AG10803 (cell line): ENCODE measurements at regions not wholly inside any gene's neighbourhood (a gene's known extent, or its start where the extent isn't known, plus 50 kb on each side); places are given as distances from the start of the nearest gene placed in this dataset.

ENCODE experiments used
- DNase-seq: peaks from one replicate; pipeline ENCODE4 v3.0.0; 2010; ENCODE audit warnings: low read depth
- H3K4me3 ChIP-seq: 2 replicates; pipeline ENCODE4 v1.5.1; 2011; ENCODE audit warnings: mild to moderate bottlenecking, low read length, control low read depth
- TF ChIP-seq, protein P1 (sequence below): conservative IDR thresholded peaks from 2 replicates; pipeline ENCODE4 v1.5.1; 2011; ENCODE audit warnings: mild to moderate bottlenecking, low read length, control low read depth, inconsistent platforms

DNA sequence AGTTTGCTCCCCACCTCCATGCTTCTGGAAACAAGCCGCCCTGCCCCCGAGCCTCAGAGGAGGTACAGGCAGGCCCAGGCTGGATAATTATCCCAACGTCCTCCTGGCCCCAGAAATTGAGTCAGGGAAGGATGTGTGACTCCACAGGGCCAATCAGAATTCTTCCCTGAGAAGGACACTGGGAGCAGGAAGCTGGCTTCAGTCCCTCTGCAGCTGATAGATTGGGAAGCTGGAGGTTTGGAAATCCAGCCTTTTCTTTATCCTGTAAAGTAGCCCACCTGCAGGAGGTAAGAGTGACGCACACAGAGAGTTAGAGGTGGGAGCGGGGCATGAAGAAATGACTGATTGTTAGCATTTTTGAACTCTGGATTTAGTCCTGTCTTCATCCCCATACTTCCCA, 97.5 kb upstream of the CD82 start:
- no peak for DNase-seq

DNA sequence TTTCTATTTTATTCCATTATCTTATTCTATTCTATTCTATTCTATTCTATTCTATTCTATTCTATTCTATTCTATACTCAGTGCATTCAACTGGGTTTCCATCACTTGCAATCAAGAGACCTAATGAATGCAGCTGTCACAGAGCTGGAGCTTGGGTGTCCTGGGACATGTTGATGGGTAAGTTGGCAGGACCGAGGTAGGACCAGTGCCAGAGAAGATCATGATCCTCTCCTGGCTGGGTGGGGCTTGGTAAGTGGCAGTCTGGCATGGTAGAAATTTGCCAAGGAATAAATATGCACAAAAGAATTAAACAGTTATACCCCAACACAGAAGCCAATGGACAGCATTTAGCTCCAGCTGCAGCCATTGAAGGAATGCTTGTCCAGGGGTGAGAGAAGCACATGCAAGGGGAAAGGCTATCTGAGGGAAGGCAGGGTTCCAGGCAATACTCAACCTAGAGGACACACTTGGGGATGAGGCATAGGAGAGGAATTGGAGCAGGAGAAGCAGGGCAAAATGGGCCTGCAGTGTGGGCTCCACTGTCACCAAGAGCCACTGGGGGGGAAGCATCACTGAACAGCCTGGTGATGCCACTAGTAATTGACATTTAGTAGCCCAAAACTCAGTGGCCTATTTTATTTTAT, 97.0 kb upstream of the CD82 start:
- TF ChIP-seq, protein P1, sequence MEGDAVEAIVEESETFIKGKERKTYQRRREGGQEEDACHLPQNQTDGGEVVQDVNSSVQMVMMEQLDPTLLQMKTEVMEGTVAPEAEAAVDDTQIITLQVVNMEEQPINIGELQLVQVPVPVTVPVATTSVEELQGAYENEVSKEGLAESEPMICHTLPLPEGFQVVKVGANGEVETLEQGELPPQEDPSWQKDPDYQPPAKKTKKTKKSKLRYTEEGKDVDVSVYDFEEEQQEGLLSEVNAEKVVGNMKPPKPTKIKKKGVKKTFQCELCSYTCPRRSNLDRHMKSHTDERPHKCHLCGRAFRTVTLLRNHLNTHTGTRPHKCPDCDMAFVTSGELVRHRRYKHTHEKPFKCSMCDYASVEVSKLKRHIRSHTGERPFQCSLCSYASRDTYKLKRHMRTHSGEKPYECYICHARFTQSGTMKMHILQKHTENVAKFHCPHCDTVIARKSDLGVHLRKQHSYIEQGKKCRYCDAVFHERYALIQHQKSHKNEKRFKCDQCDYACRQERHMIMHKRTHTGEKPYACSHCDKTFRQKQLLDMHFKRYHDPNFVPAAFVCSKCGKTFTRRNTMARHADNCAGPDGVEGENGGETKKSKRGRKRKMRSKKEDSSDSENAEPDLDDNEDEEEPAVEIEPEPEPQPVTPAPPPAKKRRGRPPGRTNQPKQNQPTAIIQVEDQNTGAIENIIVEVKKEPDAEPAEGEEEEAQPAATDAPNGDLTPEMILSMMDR: no peak
- H3K4me3 ChIP-seq: no peak overlapping the region
- DNase-seq: no peak

More for the DNA sequence above, 97.5 kb upstream of the CD82 start:
- H3K4me3 ChIP-seq: no peak overlapping the region
- TF ChIP-seq, protein P1: no peak

DNA sequence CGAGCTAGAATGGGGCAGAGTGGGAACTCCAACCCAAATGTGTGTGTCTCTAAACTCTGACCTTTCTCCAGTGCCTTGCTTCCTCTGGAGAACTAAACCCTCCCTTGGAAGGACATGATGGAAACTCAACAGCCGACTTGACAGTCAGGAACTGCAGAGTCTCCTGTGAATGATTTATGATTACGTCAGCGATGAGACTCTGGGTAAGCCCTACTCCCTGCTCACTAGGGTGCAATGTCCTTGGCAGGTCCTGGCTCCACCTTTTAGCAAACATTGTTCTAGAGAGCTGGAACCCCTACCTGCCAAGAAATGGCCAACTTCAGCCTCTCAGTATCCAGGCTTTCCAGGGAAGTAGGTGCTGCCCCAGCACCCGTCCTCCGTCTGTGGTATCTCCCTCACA, 96.1 kb upstream of the CD82 start:
- TF ChIP-seq, protein P1: no peak
- no peak for DNase-seq
- no peak overlapping the region for H3K4me3 ChIP-seq

DNA sequence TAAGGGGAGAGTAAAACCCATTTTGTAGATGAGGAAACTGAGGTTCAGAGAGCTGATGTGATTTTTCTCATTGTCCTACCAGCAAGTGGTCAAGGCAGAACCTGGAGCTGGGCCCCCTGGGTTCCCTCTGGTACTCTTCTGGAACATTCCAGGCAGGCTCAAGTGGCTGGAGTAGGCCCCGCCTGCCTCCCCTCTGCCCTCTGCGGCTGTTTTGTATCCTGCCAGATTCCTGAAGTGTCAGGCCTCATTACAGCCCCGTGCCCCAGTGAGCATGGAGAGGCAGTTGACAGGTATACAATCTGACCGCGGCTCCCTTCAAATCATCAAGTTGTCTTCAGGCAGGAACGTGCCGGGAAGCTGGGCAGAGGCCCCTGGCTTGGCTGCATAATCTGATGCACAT, 94.6 kb upstream of the CD82 start:
- no peak for DNase-seq
- TF ChIP-seq, protein P1: no peak
- H3K4me3 ChIP-seq: no peak overlapping the region

DNA sequence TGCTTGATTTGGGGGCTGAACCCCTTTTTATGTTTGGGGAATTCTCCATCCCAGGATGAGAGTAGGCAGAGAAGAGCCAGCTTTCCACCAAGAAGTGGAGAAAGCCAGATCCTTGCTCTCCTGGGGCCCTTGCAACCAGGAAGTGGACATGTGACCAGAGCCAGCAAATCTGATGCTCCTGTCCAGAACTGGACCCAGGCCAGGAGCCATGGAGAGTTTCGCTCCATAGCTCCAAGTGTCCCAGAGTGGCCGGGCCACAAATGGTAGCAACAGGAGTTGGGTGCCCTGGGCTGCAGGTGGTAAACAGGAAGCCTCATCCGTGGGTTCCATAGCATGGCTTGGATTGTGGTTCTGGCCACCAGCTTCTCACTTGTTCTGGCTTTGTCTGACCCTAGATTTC, 93.9 kb upstream of the CD82 start:
- no peak for DNase-seq
- no peak overlapping the region for H3K4me3 ChIP-seq
- TF ChIP-seq, protein P1: no peak

DNA sequence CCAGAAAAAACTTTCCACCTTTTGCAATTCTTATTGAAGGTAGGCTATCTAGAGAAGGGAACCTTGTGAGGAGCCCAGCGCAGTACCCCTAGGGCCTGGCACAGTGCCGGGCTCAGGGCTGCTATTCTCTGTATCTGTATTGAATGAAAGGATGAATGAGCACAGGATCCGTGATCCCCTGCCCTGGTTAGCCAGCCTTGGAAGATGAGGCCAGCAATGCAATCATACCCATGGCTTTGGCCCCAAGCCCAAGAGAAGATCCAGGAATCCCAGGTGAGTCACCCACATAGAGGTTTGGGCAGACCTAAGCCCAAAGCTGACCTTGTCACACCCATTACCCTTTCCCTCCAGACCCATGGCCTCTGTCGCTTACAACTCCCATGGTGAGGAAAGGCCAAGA, 92.5 kb upstream of the CD82 start:
- no peak overlapping the region for H3K4me3 ChIP-seq
- TF ChIP-seq, protein P1: no peak
- no peak for DNase-seq

DNA sequence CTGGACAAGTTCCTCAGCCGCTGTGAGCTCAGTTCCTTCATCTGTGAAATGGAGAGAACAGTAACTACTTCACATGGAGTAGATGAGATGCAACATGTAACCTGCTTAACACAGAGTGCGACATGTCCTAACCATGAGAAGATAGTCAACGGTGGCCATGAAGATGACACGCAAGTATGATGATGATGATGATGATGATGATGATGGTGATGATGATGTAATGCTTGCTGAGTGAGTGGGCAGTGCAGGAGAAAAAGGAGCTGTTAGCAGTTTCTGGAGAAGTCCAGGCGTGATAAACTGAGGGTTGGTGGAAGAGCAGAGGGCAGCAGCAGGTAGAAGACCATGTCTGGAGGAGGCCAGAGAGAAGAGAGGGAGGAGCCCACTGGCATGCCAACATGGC, 90.8 kb upstream of the CD82 start:
- H3K4me3 ChIP-seq: no peak overlapping the region
- TF ChIP-seq, protein P1: no peak
- DNase-seq: no peak
